Coronary artery (tissue), 2 donors: ENCODE measurements at regions not wholly inside any gene's neighbourhood (a gene's known extent, or its start where the extent isn't known, plus 50 kb on each side); places are given as distances from the start of the nearest gene placed in this dataset.

Experiments used
- DNase-seq: peaks from one replicate; pipeline ENCODE4 v3.0.0-alpha.2; 2017; ENCODE audit warnings: low spot score
- H3K27ac ChIP-seq, 2 donors: fragments of 200-600 bp; sonication (generic); one replicate each; pipeline ENCODE4 v1.5.1; 2016 to 2019
- H3K4me3 ChIP-seq: fragments of 200-600 bp; sonication (generic); 2 replicates; pipeline ENCODE4 v1.5.1; 2016; ENCODE audit warnings: mild to moderate bottlenecking, moderate library complexity
- CTCF ChIP-seq: fragments of 200-600 bp; sonication (generic); IDR thresholded peaks from one replicate; pipeline ENCODE4 v1.5.1; 2019; ENCODE audit warnings: antibody characterized with exemption

- Histone ChIP-seq H3K4me3 (no peak overlapping the region), H3K27ac (no peak overlapping the region)
- DNase-seq: no peak
- no peak for TF ChIP-seq CTCF
These were observed 1025.8 kb upstream of the KLHL29 start for GRCh38 chr2:22359071-22359672.

- Histone ChIP-seq H3K27ac (no peak overlapping the region), H3K4me3 (no peak overlapping the region)
- no peak for TF ChIP-seq CTCF
- no peak for DNase-seq
These were observed 1024.1 kb upstream of the KLHL29 start for GRCh38 chr2:22360735-22361374.

GRCh38 chr2:22361571-22361970, 1023.4 kb upstream of the KLHL29 start:
- TF ChIP-seq CTCF: no peak
- no peak overlapping the region for H3K4me3 ChIP-seq
- no peak for DNase-seq

GRCh38 chr2:22375096-22375495, 1009.9 kb upstream of the KLHL29 start:
- DNase-seq: no peak
- no peak for TF ChIP-seq CTCF
- Histone ChIP-seq H3K27ac (no peak overlapping the region), H3K4me3 (no peak overlapping the region)

More at GRCh38 chr2:22361571-22361970, 1023.4 kb upstream of the KLHL29 start:
- H3K27ac ChIP-seq: no peak overlapping the region

GRCh38 chr2:22377268-22377667, 1007.7 kb upstream of the KLHL29 start:
- Histone ChIP-seq H3K27ac (no peak overlapping the region), H3K4me3 (no peak overlapping the region)
- TF ChIP-seq CTCF: no peak
- DNase-seq: no peak

- H3K27ac ChIP-seq: no peak overlapping the region
- no peak overlapping the region for H3K4me3 ChIP-seq
- no peak for TF ChIP-seq CTCF
- no peak for DNase-seq
These were observed 1002.4 kb upstream of the KLHL29 start for GRCh38 chr2:22382479-22383169.
